ENCODE measurements at regions not wholly inside any gene's neighbourhood (a gene's known extent, or its start where the extent isn't known, plus 50 kb on each side); places are given as distances from the start of the nearest gene placed in this dataset.

DNA sequence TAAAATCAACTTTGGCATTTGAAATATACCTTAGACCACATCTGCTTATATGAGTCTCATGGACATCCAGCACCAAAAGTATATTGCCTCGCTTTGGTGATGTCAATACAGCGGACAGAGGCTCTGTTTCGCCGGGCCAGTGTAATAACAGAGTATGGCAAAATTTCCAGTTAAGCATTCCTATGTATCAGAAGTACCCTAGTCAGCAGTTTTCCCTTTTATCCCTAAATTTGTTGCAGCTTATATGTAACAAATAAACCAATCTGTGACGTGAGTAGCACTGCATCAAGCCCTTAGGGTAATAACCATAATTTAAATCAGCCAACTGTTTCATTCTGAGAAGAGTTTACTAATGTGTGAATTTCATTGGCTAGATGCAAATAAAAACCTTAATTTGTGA, 585.5 kb upstream of the ADGRB3 start:
- TF ChIP-seq, protein P1, sequence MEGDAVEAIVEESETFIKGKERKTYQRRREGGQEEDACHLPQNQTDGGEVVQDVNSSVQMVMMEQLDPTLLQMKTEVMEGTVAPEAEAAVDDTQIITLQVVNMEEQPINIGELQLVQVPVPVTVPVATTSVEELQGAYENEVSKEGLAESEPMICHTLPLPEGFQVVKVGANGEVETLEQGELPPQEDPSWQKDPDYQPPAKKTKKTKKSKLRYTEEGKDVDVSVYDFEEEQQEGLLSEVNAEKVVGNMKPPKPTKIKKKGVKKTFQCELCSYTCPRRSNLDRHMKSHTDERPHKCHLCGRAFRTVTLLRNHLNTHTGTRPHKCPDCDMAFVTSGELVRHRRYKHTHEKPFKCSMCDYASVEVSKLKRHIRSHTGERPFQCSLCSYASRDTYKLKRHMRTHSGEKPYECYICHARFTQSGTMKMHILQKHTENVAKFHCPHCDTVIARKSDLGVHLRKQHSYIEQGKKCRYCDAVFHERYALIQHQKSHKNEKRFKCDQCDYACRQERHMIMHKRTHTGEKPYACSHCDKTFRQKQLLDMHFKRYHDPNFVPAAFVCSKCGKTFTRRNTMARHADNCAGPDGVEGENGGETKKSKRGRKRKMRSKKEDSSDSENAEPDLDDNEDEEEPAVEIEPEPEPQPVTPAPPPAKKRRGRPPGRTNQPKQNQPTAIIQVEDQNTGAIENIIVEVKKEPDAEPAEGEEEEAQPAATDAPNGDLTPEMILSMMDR (IDR thresholded peaks at IDR 0.05; ENCODE audit: insufficient read depth, low read depth, low read length), result no peak
- no peak overlapping the region for H3K4me3 ChIP-seq (ENCODE audit: low read depth, low read length)
- DNase-seq (ENCODE audit: low read depth), result no peak

DNA sequence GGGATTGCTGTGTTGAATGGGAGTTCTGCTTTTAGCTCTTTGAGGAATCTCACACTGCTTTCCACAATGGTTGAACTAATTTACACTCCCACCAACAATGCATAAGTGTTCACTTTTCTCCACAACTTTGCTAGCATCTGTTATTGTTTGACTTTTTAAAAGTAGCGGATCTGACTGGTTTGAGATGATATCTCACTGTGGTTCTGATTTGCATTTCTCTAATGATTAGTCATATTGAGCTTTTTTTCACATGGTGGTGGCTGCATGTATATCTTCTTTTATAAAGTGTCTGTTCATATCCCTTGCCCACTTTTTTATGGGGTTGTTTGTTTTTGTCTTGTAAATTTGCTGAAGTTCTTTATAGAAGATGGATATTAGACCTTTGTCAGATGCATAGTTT, 588.3 kb upstream of the ADGRB3 start:
- no peak overlapping the region for H3K4me3 ChIP-seq (ENCODE audit: low read depth, low read length)
- DNase-seq (ENCODE audit: low read depth), result no peak
- TF ChIP-seq, protein P1 (IDR thresholded peaks at IDR 0.05; ENCODE audit: insufficient read depth, low read depth, low read length), result no peak

DNA sequence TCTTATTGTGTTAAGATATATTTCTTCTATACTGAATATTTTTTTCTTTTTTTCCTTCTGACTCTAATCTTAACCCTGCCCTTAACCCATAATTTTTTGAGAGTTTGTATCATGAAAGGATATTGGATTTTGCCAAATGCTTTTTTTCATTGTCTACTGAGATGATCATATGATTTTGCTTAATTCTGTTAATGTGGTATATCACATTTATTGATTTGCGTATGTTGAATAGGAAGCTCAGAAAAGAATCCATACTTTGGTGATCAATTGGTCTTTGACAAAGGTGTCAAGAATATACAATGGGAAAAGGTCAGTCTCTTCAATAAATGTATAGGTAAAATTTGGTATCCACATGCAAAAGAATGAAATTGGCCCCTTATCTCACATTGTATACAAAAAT, 588.8 kb upstream of the ADGRB3 start:
- no peak for DNase-seq (ENCODE audit: low read depth)
- no peak overlapping the region for H3K4me3 ChIP-seq (ENCODE audit: low read depth, low read length)
- TF ChIP-seq, protein P1 (IDR thresholded peaks at IDR 0.05; ENCODE audit: insufficient read depth, low read depth, low read length), result no peak

DNA sequence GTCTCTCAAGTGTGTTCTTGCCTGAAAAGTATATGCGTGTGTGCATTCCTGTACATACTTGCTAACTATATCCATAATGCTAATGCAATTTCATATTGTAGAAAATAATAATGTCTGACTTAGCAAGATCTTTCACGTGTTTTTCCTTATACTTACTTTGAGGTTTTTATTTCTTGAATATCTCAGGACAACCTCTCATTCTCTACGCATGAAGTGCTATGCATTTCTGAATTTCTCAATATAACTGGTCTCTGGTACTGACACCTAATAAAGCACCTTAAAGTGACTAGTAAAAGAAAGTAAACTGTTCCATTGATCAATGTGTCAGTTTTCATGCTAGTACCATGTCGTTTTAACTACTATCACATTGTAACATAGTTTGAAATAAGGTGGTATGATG, 589.9 kb upstream of the ADGRB3 start:
- DNase-seq (ENCODE audit: low read depth), result no peak
- TF ChIP-seq, protein P1 (IDR thresholded peaks at IDR 0.05; ENCODE audit: insufficient read depth, low read depth, low read length), result no peak
- no peak overlapping the region for H3K4me3 ChIP-seq (ENCODE audit: low read depth, low read length)

DNA sequence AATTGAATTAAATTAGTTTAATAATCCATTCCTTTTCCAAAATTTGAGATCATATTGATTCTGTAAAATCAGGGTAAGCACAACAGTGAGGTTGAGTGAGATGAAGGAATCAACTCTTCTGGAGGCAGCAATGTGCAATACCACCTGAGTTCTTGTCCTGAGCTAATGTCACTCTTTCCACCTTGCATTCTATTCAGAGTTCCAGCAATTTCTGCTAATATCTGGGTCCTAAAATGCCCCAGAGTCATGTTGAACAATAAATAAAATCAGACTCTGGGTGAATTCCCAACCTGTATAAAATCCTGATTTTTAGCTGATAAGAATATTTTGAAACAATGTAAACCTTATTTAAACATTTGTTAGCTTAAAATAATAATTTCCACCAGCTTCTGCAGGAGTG, 590.8 kb upstream of the ADGRB3 start:
- H3K4me3 ChIP-seq (ENCODE audit: low read depth, low read length), result no peak overlapping the region
- no peak for DNase-seq (ENCODE audit: low read depth)
- TF ChIP-seq, protein P1 (IDR thresholded peaks at IDR 0.05; ENCODE audit: insufficient read depth, low read depth, low read length), result no peak

DNA sequence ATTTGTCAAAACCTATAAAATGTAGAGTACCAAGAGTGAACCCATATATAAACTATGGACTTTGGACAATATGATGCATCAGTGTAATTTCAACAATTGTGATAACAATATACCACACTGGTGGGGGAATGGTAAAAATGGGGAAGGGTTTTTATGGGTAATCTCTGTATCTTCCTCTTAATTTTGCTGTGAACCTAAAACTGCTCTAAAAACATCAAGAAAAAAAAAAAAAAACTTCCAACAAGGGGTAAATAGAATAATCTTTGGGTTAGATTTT, 592.0 kb upstream of the ADGRB3 start:
- TF ChIP-seq, protein P1 (IDR thresholded peaks at IDR 0.05; ENCODE audit: insufficient read depth, low read depth, low read length), result no peak
- H3K4me3 ChIP-seq (ENCODE audit: low read depth, low read length), result no peak overlapping the region
- no peak for DNase-seq (ENCODE audit: low read depth)

DNA sequence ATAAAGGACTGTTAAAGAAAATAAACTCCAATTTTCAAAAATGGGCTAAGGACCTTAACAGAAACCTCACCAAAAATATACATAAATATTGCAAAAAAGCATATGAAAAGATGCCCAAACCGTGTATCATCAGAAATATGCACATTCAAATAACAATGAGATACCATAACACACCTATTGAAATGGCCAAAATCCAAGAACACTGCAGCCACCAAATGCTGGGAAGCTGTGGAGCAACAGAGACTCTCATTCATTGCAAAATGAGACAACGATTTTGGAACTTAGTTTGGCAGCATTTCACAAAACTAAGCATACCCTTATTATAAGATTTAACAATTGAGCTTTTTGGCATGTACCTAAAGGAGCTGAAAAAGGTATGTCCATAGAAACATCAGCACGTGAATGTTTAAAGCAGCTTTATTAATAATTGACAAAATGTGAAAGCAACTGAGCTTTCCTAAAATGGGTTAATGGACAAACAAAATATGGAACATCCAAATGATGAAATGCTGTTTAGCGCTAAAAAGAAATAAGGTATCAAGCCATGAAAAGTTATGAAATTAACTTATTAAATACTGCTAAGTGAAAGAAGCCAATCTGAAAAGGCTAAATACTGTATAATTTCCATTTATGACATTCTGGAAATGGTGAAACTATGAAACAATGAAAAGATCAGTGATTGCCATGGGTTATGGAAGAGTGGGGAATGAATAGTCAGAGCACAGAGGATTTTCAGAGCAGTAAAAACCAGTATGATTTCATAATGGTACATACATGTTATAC, 592.6 kb upstream of the ADGRB3 start:
- TF ChIP-seq, protein P1 (IDR thresholded peaks at IDR 0.05; ENCODE audit: insufficient read depth, low read depth, low read length), result no peak
- no peak for DNase-seq (ENCODE audit: low read depth)

More for the DNA sequence above, 592.6 kb upstream of the ADGRB3 start:
- no peak overlapping the region for H3K4me3 ChIP-seq (ENCODE audit: low read depth, low read length)
